ENCODE measurements at regions not wholly inside any gene's neighbourhood (a gene's known extent, or its start where the extent isn't known, plus 50 kb on each side); places are given as distances from the start of the nearest gene placed in this dataset.

- no peak for TF ChIP-seq EZH2 (IDR thresholded peaks at IDR 0.05; ENCODE audit: low read depth, unreplicated experiment)
- TF ChIP-seq, protein P1, sequence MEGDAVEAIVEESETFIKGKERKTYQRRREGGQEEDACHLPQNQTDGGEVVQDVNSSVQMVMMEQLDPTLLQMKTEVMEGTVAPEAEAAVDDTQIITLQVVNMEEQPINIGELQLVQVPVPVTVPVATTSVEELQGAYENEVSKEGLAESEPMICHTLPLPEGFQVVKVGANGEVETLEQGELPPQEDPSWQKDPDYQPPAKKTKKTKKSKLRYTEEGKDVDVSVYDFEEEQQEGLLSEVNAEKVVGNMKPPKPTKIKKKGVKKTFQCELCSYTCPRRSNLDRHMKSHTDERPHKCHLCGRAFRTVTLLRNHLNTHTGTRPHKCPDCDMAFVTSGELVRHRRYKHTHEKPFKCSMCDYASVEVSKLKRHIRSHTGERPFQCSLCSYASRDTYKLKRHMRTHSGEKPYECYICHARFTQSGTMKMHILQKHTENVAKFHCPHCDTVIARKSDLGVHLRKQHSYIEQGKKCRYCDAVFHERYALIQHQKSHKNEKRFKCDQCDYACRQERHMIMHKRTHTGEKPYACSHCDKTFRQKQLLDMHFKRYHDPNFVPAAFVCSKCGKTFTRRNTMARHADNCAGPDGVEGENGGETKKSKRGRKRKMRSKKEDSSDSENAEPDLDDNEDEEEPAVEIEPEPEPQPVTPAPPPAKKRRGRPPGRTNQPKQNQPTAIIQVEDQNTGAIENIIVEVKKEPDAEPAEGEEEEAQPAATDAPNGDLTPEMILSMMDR (conservative IDR thresholded peaks at IDR 0.05; ENCODE audit: low read depth in 2 of 2) = no peak
- no peak for TF ChIP-seq EZH2phosphoT487 (IDR thresholded peaks at IDR 0.05; ENCODE audit: unreplicated experiment)
- no peak for TF ChIP-seq NANOG (IDR thresholded peaks at IDR 0.05; ENCODE audit: borderline replicate concordance)
- TF ChIP-seq JUNB (IDR thresholded peaks at IDR 0.05; ENCODE audit: unreplicated experiment) = no peak
- TF ChIP-seq ZNF462 (CRISPR knock-in tag; IDR thresholded peaks at IDR 0.05) = no peak
- TF ChIP-seq, protein P2, sequence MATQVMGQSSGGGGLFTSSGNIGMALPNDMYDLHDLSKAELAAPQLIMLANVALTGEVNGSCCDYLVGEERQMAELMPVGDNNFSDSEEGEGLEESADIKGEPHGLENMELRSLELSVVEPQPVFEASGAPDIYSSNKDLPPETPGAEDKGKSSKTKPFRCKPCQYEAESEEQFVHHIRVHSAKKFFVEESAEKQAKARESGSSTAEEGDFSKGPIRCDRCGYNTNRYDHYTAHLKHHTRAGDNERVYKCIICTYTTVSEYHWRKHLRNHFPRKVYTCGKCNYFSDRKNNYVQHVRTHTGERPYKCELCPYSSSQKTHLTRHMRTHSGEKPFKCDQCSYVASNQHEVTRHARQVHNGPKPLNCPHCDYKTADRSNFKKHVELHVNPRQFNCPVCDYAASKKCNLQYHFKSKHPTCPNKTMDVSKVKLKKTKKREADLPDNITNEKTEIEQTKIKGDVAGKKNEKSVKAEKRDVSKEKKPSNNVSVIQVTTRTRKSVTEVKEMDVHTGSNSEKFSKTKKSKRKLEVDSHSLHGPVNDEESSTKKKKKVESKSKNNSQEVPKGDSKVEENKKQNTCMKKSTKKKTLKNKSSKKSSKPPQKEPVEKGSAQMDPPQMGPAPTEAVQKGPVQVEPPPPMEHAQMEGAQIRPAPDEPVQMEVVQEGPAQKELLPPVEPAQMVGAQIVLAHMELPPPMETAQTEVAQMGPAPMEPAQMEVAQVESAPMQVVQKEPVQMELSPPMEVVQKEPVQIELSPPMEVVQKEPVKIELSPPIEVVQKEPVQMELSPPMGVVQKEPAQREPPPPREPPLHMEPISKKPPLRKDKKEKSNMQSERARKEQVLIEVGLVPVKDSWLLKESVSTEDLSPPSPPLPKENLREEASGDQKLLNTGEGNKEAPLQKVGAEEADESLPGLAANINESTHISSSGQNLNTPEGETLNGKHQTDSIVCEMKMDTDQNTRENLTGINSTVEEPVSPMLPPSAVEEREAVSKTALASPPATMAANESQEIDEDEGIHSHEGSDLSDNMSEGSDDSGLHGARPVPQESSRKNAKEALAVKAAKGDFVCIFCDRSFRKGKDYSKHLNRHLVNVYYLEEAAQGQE (IDR thresholded peaks at IDR 0.05; ENCODE audit: unreplicated experiment) = no peak
- no peak for TF ChIP-seq POLR2AphosphoS5 (IDR thresholded peaks at IDR 0.05; ENCODE audit: low read depth)
- TF ChIP-seq STAT1 (IDR thresholded peaks at IDR 0.05; ENCODE audit: unreplicated experiment) = no peak
- no peak for TF ChIP-seq CREB1 (CRISPR knock-in tag; IDR thresholded peaks at IDR 0.05; ENCODE audit: low read depth)
- no peak for TF ChIP-seq ZNF331 (CRISPR knock-in tag; IDR thresholded peaks at IDR 0.05; ENCODE audit: low read depth)
- no peak for TF ChIP-seq ETS1 (IDR thresholded peaks at IDR 0.05)
Observed at GRCh38 chr12:127482950-127483349, 784.0 kb upstream of the TMEM132C start.
